ENCODE measurements at regions not wholly inside any gene's neighbourhood (a gene's known extent, or its start where the extent isn't known, plus 50 kb on each side); places are given as distances from the start of the nearest gene placed in this dataset.

DNA sequence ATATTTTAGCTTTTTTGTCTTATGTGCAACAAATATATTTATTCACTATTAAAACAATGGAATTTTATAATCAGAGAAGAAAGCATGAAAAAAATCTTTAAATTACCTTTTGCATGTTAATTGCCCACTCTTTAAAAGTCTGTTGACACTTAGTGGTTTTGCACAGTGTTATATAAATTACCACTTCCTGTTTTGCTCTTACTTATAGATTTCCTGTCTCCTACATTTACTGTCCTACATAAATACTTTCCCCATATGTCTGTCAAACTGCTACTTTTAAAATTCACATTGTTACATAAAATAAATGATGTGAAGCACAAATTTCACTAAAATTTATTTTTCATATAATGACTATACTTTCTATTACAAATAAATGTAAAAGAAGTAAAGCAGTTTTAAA lies 161.1 kb upstream of the NDST4 start:
- in situ Hi-C loops (cut with HindIII; ENCODE audit: low pct_ligation_motif_present, low sequenced_read_pairs): no loop called here
- Histone ChIP-seq H3K27ac (no peak overlapping the region), H3K4me3 (ENCODE audit: low read depth, low read length) (no peak overlapping the region), H3K27me3 (replicated peaks) (no peaks in the 10 kb centered on the region), H3K36me3 (replicated peaks) (no peaks in the 10 kb centered on the region)
- DNase-seq: no peak
- TF ChIP-seq, protein P1, sequence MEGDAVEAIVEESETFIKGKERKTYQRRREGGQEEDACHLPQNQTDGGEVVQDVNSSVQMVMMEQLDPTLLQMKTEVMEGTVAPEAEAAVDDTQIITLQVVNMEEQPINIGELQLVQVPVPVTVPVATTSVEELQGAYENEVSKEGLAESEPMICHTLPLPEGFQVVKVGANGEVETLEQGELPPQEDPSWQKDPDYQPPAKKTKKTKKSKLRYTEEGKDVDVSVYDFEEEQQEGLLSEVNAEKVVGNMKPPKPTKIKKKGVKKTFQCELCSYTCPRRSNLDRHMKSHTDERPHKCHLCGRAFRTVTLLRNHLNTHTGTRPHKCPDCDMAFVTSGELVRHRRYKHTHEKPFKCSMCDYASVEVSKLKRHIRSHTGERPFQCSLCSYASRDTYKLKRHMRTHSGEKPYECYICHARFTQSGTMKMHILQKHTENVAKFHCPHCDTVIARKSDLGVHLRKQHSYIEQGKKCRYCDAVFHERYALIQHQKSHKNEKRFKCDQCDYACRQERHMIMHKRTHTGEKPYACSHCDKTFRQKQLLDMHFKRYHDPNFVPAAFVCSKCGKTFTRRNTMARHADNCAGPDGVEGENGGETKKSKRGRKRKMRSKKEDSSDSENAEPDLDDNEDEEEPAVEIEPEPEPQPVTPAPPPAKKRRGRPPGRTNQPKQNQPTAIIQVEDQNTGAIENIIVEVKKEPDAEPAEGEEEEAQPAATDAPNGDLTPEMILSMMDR (IDR thresholded peaks at IDR 0.05; ENCODE audit: low read depth, low read length, missing control alignments): no peak

DNA sequence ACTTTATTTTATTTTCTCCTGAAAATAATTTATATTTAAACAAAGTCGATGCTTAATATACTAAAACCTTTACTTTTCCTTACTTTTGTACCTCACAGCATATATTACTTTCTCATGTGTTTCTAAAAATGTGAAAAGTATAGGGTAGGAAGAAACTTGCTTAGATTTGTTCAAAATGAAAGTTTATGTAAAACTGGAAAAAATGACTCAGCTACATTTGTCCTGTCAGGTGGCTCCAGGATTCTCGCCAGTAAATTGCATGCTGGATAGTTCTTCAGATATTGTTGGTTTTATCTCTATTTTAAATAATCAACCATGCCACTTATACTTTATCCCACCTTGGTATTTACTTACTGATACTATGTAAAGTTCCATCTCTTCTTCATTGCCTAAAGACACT lies 159.2 kb upstream of the NDST4 start:
- TF ChIP-seq, protein P1 (IDR thresholded peaks at IDR 0.05; ENCODE audit: low read depth, low read length, missing control alignments): no peak
- no peak for DNase-seq

DNA sequence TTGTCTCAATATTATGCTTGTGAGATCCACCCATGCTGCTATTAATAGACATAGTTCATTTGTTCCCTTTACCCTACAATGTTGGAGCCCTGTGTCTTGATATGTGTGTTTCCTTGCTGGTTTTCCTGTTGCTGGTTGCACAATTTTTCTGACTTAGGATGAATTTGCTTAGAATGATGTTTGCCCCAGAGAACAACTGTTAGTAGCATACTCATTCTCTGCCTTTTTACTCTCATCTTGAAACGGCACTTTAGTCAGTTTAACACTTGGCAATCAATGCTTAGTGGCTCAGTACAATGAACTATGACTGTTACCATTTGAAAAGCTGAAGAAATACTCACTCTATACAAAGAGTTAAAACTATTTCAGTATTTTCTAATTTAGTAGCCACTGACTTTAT lies 158.8 kb upstream of the NDST4 start:
- Histone ChIP-seq H3K4me3 (ENCODE audit: low read depth, low read length) (no peak overlapping the region), H3K27me3 (replicated peaks) (no peaks in the 10 kb centered on the region), H3K27ac (no peak overlapping the region), H3K36me3 (replicated peaks) (no peaks in the 10 kb centered on the region)
- in situ Hi-C loops (cut with HindIII; ENCODE audit: low pct_ligation_motif_present, low sequenced_read_pairs): no loop called here
- no peak for DNase-seq
- TF ChIP-seq, protein P1 (IDR thresholded peaks at IDR 0.05; ENCODE audit: low read depth, low read length, missing control alignments): no peak

More for the DNA sequence above, 159.2 kb upstream of the NDST4 start:
- no peaks in the 10 kb centered on the region for H3K36me3 ChIP-seq (replicated peaks)
- H3K27me3 ChIP-seq (replicated peaks): no peaks in the 10 kb centered on the region
- in situ Hi-C loops (cut with HindIII; ENCODE audit: low pct_ligation_motif_present, low sequenced_read_pairs): no loop called here
- no peak overlapping the region for H3K27ac ChIP-seq
- H3K4me3 ChIP-seq (ENCODE audit: low read depth, low read length): no peak overlapping the region

DNA sequence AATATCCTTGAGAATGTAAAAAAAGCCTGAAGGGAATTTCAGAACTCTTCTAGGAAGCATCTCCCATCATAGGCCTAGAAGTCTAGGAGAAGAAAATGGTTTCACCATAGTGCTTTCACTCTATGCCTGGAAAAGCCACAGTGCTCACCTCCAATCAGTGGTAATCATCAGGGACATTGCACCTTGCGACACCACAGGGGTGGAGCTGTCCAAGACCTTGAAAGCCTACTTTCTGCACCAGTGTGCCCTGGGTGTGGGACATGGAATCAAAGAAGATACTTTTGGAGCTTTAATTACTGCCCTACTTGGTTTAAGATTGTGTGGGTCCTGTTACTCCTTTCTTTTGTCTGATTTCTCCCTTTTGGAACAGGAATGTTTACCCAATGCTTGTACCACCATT lies 146.8 kb upstream of the NDST4 start:
- no peaks in the 10 kb centered on the region for H3K36me3 ChIP-seq (replicated peaks)

DNA sequence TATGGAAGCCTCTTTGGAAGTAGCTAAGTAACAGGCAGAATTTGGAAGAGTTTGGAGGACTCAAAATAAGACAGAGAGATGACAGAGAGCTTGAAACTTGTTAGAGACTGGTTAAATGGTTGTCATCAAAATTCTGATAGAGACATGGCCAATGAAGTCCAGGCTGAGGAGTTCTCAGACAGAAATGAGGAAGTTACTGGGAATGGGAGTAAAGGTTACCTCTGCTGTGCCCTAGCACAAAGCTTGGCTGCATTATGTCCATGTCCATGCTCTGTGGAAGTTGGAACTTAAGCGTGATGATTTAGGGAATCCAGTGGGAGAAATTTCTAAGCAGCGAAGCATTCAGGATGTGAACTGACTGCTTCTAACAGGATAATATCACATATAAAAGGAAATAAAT lies 146.2 kb upstream of the NDST4 start:
- Histone ChIP-seq H3K27ac (no peak overlapping the region), H3K36me3 (replicated peaks) (no peaks in the 10 kb centered on the region), H3K27me3 (replicated peaks) (no peaks in the 10 kb centered on the region), H3K4me3 (ENCODE audit: low read depth, low read length) (no peak overlapping the region)
- in situ Hi-C loops (cut with HindIII; ENCODE audit: low pct_ligation_motif_present, low sequenced_read_pairs): no loop called here
- TF ChIP-seq, protein P1 (IDR thresholded peaks at IDR 0.05; ENCODE audit: low read depth, low read length, missing control alignments): no peak
- DNase-seq: no peak

More for the DNA sequence above, 146.8 kb upstream of the NDST4 start:
- Histone ChIP-seq H3K27me3 (replicated peaks) (no peaks in the 10 kb centered on the region), H3K4me3 (ENCODE audit: low read depth, low read length) (no peak overlapping the region), H3K27ac (no peak overlapping the region)
- TF ChIP-seq, protein P1 (IDR thresholded peaks at IDR 0.05; ENCODE audit: low read depth, low read length, missing control alignments): no peak
- in situ Hi-C loops (cut with HindIII; ENCODE audit: low pct_ligation_motif_present, low sequenced_read_pairs): no loop called here
- DNase-seq: no peak

DNA sequence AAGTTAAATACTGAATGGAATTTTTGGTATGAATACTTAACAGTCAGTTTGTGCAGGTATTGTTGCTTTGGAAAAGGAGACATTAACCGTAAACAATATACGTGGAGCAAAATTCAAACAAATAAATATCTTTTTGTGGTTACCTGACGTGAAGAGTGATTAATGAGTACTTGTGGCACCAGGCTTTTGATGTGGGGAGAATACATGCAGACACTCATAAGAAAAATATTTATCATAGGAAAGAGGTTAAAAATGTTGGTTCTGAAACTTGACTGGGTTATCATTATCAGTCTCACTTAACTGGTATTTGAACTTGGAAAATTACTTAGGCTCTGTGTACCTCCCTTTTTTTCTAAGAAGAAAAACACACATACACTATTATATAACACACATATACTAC lies 136.4 kb upstream of the NDST4 start:
- Histone ChIP-seq H3K27ac (no peak overlapping the region), H3K36me3 (replicated peaks) (no peaks in the 10 kb centered on the region), H3K4me3 (ENCODE audit: low read depth, low read length) (no peak overlapping the region), H3K27me3 (replicated peaks) (no peaks in the 10 kb centered on the region)
- in situ Hi-C loops (cut with HindIII; ENCODE audit: low pct_ligation_motif_present, low sequenced_read_pairs): no loop called here
- DNase-seq: no peak
- TF ChIP-seq, protein P1 (IDR thresholded peaks at IDR 0.05; ENCODE audit: low read depth, low read length, missing control alignments): no peak

All from brain microvascular endothelial cell (primary cell).